CD14-positive monocyte (primary cell): ENCODE measurements at regions not wholly inside any gene's neighbourhood (a gene's known extent, or its start where the extent isn't known, plus 50 kb on each side); places are given as distances from the start of the nearest gene placed in this dataset.

Experiments
- DNase-seq, 3 donors: peaks; one replicate each; pipeline ENCODE4 v3.0.0-alpha.2; 2011 to 2022
- H2AFZ ChIP-seq: 2 replicates; pipeline ENCODE4 v1.6.0; 2012; ENCODE audit warnings: mild to moderate bottlenecking, low read depth, low read length, inconsistent platforms; ENCODE audit not compliant: insufficient read depth, poor library complexity, severe bottlenecking
- H3K27ac ChIP-seq, 2 donors: 1 replicate in 1 of 2; 2 replicates in 1 of 2; pipeline ENCODE4 v1.5.1; 2012 to 2013; ENCODE audit warnings: low read length in 2 of 2, control low read depth in 1 of 2, inconsistent platforms in 1 of 2, low read depth in 1 of 2, mild to moderate bottlenecking in 1 of 2
- H3K27me3 ChIP-seq, 2 donors: one replicate each; pipeline versions ENCODE4 v1.6.0 to v1.6.1; 2011 to 2013; ENCODE audit warnings: low read length in 2 of 2; ENCODE audit not compliant: control insufficient read depth in 2 of 2, insufficient read depth in 2 of 2
- H3K36me3 ChIP-seq, 2 donors: replicated peaks in 1 of 2; 1 replicate in 1 of 2; 2 replicates in 1 of 2; pipeline versions ENCODE4 v1.5.1 to v1.6.1; 2012 to 2013; ENCODE audit warnings: low read length in 2 of 2, control low read depth in 1 of 2, inconsistent platforms in 1 of 2, mild to moderate bottlenecking in 1 of 2; ENCODE audit not compliant: insufficient read depth in 2 of 2, control insufficient read depth in 1 of 2
- H3K4me1 ChIP-seq, 2 donors: 1 replicate in 1 of 2; 2 replicates in 1 of 2; pipeline versions ENCODE4 v1.5.1 to v1.6.1; 2012 to 2013; ENCODE audit warnings: low read length in 2 of 2, control low read depth in 1 of 2, inconsistent platforms in 1 of 2, mild to moderate bottlenecking in 1 of 2, moderate library complexity in 1 of 2; ENCODE audit not compliant: insufficient read depth in 2 of 2, control insufficient read depth in 1 of 2
- H3K4me2 ChIP-seq: replicated peaks from 2 replicates; pipeline ENCODE3; 2012; ENCODE audit warnings: low read length, moderate library complexity, mild to moderate bottlenecking; ENCODE audit not compliant: poor library complexity, severe bottlenecking; ENCODE audit errors: extremely low read depth
- H3K4me3 ChIP-seq, 3 experiments: fragments of 200-600 bp in 1 of 3; sonication (generic) in 1 of 3; replicated peaks in 1 of 3; 1 replicate in 2 of 3; 2 replicates in 1 of 3; pipeline ENCODE4 v1.5.1; 2011 to 2013; ENCODE audit warnings: low read length in 3 of 3, mild to moderate bottlenecking in 3 of 3, control low read depth in 2 of 3, low read depth in 2 of 3, inconsistent platforms in 1 of 3, moderate library complexity in 1 of 3
- H3K79me2 ChIP-seq: 2 replicates; pipeline ENCODE4 v1.6.0; 2012; ENCODE audit warnings: mild to moderate bottlenecking, control low read depth, inconsistent platforms, low read length, moderate library complexity; ENCODE audit not compliant: insufficient read depth
- H3K9ac ChIP-seq: 2 replicates; pipeline ENCODE4 v1.6.0; 2017; ENCODE audit warnings: low read length, mild to moderate bottlenecking; ENCODE audit not compliant: insufficient read depth, poor library complexity, severe bottlenecking
- H3K9me3 ChIP-seq, 2 donors: replicated peaks in 1 of 2; 1 replicate in 1 of 2; 2 replicates in 1 of 2; pipeline versions ENCODE4 v1.5.1 to v1.6.1; 2012 to 2013; ENCODE audit warnings: low read length in 2 of 2, control low read depth in 1 of 2; ENCODE audit not compliant: control insufficient read depth in 1 of 2, insufficient read depth in 1 of 2
- H4K20me1 ChIP-seq: 2 replicates; pipeline ENCODE4 v1.6.0; 2012; ENCODE audit warnings: mild to moderate bottlenecking, low read length, control low read depth, moderate library complexity; ENCODE audit not compliant: insufficient read depth
- H3K27ac Mint-ChIP-seq, 7 donors: one replicate each; pipeline ENCODE4 v1.8.0; 2020; ENCODE audit warnings: mild to moderate bottlenecking in 7 of 7, mixed read lengths in 7 of 7, moderate library complexity in 6 of 7, inconsistent platforms in 2 of 7
- H3K27me3 Mint-ChIP-seq, 3 donors: one replicate each; pipeline ENCODE4 v1.8.0; 2021 to 2022; ENCODE audit warnings: low read depth in 3 of 3, mild to moderate bottlenecking in 3 of 3, mixed read lengths in 3 of 3, moderate library complexity in 3 of 3, inconsistent platforms in 1 of 3
- H3K36me3 Mint-ChIP-seq, 2 donors: one replicate each; pipeline ENCODE4 v1.8.0; 2020; ENCODE audit warnings: mixed read lengths in 2 of 2, inconsistent platforms in 1 of 2, mild to moderate bottlenecking in 1 of 2
- H3K4me1 Mint-ChIP-seq: one replicate; pipeline ENCODE4 v1.8.0; 2020; ENCODE audit warnings: mild to moderate bottlenecking, mixed read lengths
- H3K4me3 Mint-ChIP-seq, 2 donors: one replicate each; pipeline ENCODE4 v1.8.0; 2020; ENCODE audit warnings: mild to moderate bottlenecking in 2 of 2, mixed read lengths in 2 of 2, moderate library complexity in 1 of 2
- H3K9me3 Mint-ChIP-seq, 7 donors: one replicate each; pipeline ENCODE4 v1.8.0; 2020 to 2022; ENCODE audit warnings: mixed read lengths in 7 of 7, mild to moderate bottlenecking in 6 of 7, moderate library complexity in 6 of 7, inconsistent platforms in 2 of 7
- CTCF ChIP-seq: fragments of 200-600 bp; IDR thresholded peaks from one replicate; pipeline ENCODE4 v1.8.0; 2022; ENCODE audit warnings: antibody characterized with exemption, mild to moderate bottlenecking
- WGBS: methylation state at CpG from one replicate; pipeline ENCODE4 v1.1.5; 2013; ENCODE audit warnings: missing lambda C conversion rate; ENCODE audit not compliant: insufficient coverage; 5-methylcytosine and 5-hydroxymethylcytosine counted together
- intact Hi-C, 2 donors: fragments of 100-400 bp; cut with micrococcal nuclease; formaldehyde crosslinking; loops; one replicate each; pipeline versions ENCODE4 v1.15.0 to v1.15.1; 2023

DNA sequence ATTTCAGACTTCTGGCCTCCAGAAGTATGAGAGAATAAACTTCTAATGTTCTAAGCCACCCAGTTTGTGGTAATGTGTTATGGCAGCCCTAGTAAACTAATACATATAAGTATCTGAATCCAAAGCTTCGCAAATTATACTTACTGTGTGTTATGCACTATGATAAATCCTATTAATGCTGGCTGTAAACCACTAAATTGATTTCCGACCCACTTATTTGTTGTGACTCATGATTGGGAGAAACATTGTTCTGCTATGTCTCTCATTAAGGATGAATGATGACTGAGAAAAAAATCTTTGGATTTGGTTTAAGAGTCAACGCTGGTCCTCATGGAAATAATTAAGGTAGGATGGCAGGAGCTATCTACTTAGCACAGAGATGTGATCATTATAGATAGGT lies 62.0 kb downstream of the FZD4 start:
- Mint-ChIP-seq H3K27ac (no peak overlapping the region), H3K36me3 (no peaks in the 10 kb centered on the region), H3K4me3 (no peak overlapping the region), H3K9me3 (no peaks in the 10 kb centered on the region), H3K4me1 (no peaks in the 10 kb centered on the region), H3K27me3 (peaks cover 0 to 3% (median 2%) of the 10 kb centered on the region in 3 donors)
- H3K9ac ChIP-seq, result no peak overlapping the region
- H3K4me1 ChIP-seq, result no peaks in the 10 kb centered on the region
- DNase-seq, result no peak
- no peaks in the 10 kb centered on the region for H3K36me3 ChIP-seq
- no peak overlapping the region for H3K4me2 ChIP-seq
- no peak overlapping the region for H3K27ac ChIP-seq
- H3K79me2 ChIP-seq, result no peaks in the 10 kb centered on the region
- H3K4me3 ChIP-seq, result no peak overlapping the region
- intact Hi-C loops, result no loop called here
- no peaks in the 10 kb centered on the region for H3K27me3 ChIP-seq
- WGBS, result no CpG with 5 or more reads among the region's 3 CpGs
- no peaks in the 10 kb centered on the region for H4K20me1 ChIP-seq
- TF ChIP-seq CTCF, result no peak
- H3K9me3 ChIP-seq, result no peaks in the 10 kb centered on the region
- H2AFZ ChIP-seq, result no peak overlapping the region
